ENCODE measurements at regions not wholly inside any gene's neighbourhood (a gene's known extent, or its start where the extent isn't known, plus 50 kb on each side); places are given as distances from the start of the nearest gene placed in this dataset.

GRCh38 chr10:108187408-108188012, 1023.0 kb upstream of the SORCS1 start:
- DNase-seq (ENCODE audit: insufficient read length, low spot score) (no peak), FAIRE-seq (no peak)
- TF ChIP-seq TAF1 (IDR thresholded peaks at IDR 0.05; ENCODE audit: low read depth, low read length) (no peak), PAX5 (IDR thresholded peaks at IDR 0.05; ENCODE audit: insufficient read depth, low read length, severe bottlenecking) (no peak), POLR2AphosphoS5 (IDR thresholded peaks at IDR 0.05; ENCODE audit: low read depth, low read length) (no peak), SPI1 (IDR thresholded peaks at IDR 0.05; ENCODE audit: low read depth, low read length) (no peak), POLR2A (IDR thresholded peaks at IDR 0.05; ENCODE audit: low read depth, low read length) (no peak)

GRCh38 chr10:108184114-108184513, 1019.6 kb upstream of the SORCS1 start:
- no peak for FAIRE-seq
- DNase-seq (ENCODE audit: insufficient read length, low spot score), result no peak
- TF ChIP-seq POLR2A (IDR thresholded peaks at IDR 0.05; ENCODE audit: low read depth, low read length), result no peak
- TF ChIP-seq PAX5 (IDR thresholded peaks at IDR 0.05; ENCODE audit: insufficient read depth, low read length, severe bottlenecking), result no peak
- no peak for TF ChIP-seq TAF1 (IDR thresholded peaks at IDR 0.05; ENCODE audit: low read depth, low read length)
- TF ChIP-seq SPI1 (IDR thresholded peaks at IDR 0.05; ENCODE audit: low read depth, low read length), result no peak
- TF ChIP-seq POLR2AphosphoS5 (IDR thresholded peaks at IDR 0.05; ENCODE audit: low read depth, low read length), result no peak
- TF ChIP-seq POU2F2 (IDR thresholded peaks at IDR 0.05; ENCODE audit: low read depth, low read length), result no peak

GRCh38 chr10:108180878-108181277, 1016.4 kb upstream of the SORCS1 start:
- DNase-seq (ENCODE audit: insufficient read length, low spot score) (no peak), FAIRE-seq (no peak)
- no peak for TF ChIP-seq POLR2AphosphoS5 (IDR thresholded peaks at IDR 0.05; ENCODE audit: low read depth, low read length)
- TF ChIP-seq TAF1 (IDR thresholded peaks at IDR 0.05; ENCODE audit: low read depth, low read length), result no peak
- no peak for TF ChIP-seq SPI1 (IDR thresholded peaks at IDR 0.05; ENCODE audit: low read depth, low read length)
- TF ChIP-seq POU2F2 (IDR thresholded peaks at IDR 0.05; ENCODE audit: low read depth, low read length), result no peak
- TF ChIP-seq PAX5 (IDR thresholded peaks at IDR 0.05; ENCODE audit: insufficient read depth, low read length, severe bottlenecking), result no peak
- no peak for TF ChIP-seq POLR2A (IDR thresholded peaks at IDR 0.05; ENCODE audit: low read depth, low read length)

- DNase-seq (ENCODE audit: insufficient read length, low spot score) (no peak), FAIRE-seq (no peak)
- TF ChIP-seq SPI1 (IDR thresholded peaks at IDR 0.05; ENCODE audit: low read depth, low read length) (no peak), POU2F2 (IDR thresholded peaks at IDR 0.05; ENCODE audit: low read depth, low read length) (no peak)
These were observed 1005.3 kb upstream of the SORCS1 start for GRCh38 chr10:108169846-108170245.

- TF ChIP-seq POLR2A (IDR thresholded peaks at IDR 0.05; ENCODE audit: low read depth, low read length), result no peak
- no peak for TF ChIP-seq SPI1 (IDR thresholded peaks at IDR 0.05; ENCODE audit: low read depth, low read length)
- TF ChIP-seq POU2F2 (IDR thresholded peaks at IDR 0.05; ENCODE audit: low read depth, low read length), result no peak
- no peak for TF ChIP-seq POLR2AphosphoS5 (IDR thresholded peaks at IDR 0.05; ENCODE audit: low read depth, low read length)
- no peak for TF ChIP-seq PAX5 (IDR thresholded peaks at IDR 0.05; ENCODE audit: insufficient read depth, low read length, severe bottlenecking)
- no peak for TF ChIP-seq TAF1 (IDR thresholded peaks at IDR 0.05; ENCODE audit: low read depth, low read length)
- DNase-seq (ENCODE audit: insufficient read length, low spot score) (no peak), FAIRE-seq (no peak)
These were observed 1003.3 kb upstream of the SORCS1 start for GRCh38 chr10:108167766-108168165.

GRCh38 chr10:108166401-108166800, 1001.9 kb upstream of the SORCS1 start:
- no peak for DNase-seq (ENCODE audit: insufficient read length, low spot score)
- FAIRE-seq, result no peak

GRCh38 chr10:108147346-108147745, 982.8 kb upstream of the SORCS1 start:
- no peak for DNase-seq (ENCODE audit: insufficient read length, low spot score)
- no peak for TF ChIP-seq POLR2AphosphoS5 (IDR thresholded peaks at IDR 0.05; ENCODE audit: low read depth, low read length)
- TF ChIP-seq TAF1 (IDR thresholded peaks at IDR 0.05; ENCODE audit: low read depth, low read length), result no peak
- no peak for TF ChIP-seq PAX5 (IDR thresholded peaks at IDR 0.05; ENCODE audit: insufficient read depth, low read length, severe bottlenecking)
- TF ChIP-seq SPI1 (IDR thresholded peaks at IDR 0.05; ENCODE audit: low read depth, low read length), result no peak
- no peak for TF ChIP-seq POU2F2 (IDR thresholded peaks at IDR 0.05; ENCODE audit: low read depth, low read length)
- no peak for TF ChIP-seq POLR2A (IDR thresholded peaks at IDR 0.05; ENCODE audit: low read depth, low read length)
- no peak for FAIRE-seq

More at GRCh38 chr10:108166401-108166800, 1001.9 kb upstream of the SORCS1 start:
- TF ChIP-seq POU2F2 (IDR thresholded peaks at IDR 0.05; ENCODE audit: low read depth, low read length) (no peak), TAF1 (IDR thresholded peaks at IDR 0.05; ENCODE audit: low read depth, low read length) (no peak)

GRCh38 chr10:108141064-108141463, 976.6 kb upstream of the SORCS1 start:
- TF ChIP-seq POU2F2 (IDR thresholded peaks at IDR 0.05; ENCODE audit: low read depth, low read length) (no peak), TAF1 (IDR thresholded peaks at IDR 0.05; ENCODE audit: low read depth, low read length) (no peak), POLR2AphosphoS5 (IDR thresholded peaks at IDR 0.05; ENCODE audit: low read depth, low read length) (no peak), SPI1 (IDR thresholded peaks at IDR 0.05; ENCODE audit: low read depth, low read length) (no peak), POLR2A (IDR thresholded peaks at IDR 0.05; ENCODE audit: low read depth, low read length) (no peak), PAX5 (IDR thresholded peaks at IDR 0.05; ENCODE audit: insufficient read depth, low read length, severe bottlenecking) (no peak)
- no peak for FAIRE-seq
- DNase-seq (ENCODE audit: insufficient read length, low spot score), result no peak

GRCh38 chr10:108132303-108132702, 967.8 kb upstream of the SORCS1 start:
- TF ChIP-seq SPI1 (IDR thresholded peaks at IDR 0.05; ENCODE audit: low read depth, low read length) (no peak), POU2F2 (IDR thresholded peaks at IDR 0.05; ENCODE audit: low read depth, low read length) (no peak), POLR2A (IDR thresholded peaks at IDR 0.05; ENCODE audit: low read depth, low read length) (no peak), POLR2AphosphoS5 (IDR thresholded peaks at IDR 0.05; ENCODE audit: low read depth, low read length) (no peak), TAF1 (IDR thresholded peaks at IDR 0.05; ENCODE audit: low read depth, low read length) (no peak), PAX5 (IDR thresholded peaks at IDR 0.05; ENCODE audit: insufficient read depth, low read length, severe bottlenecking) (no peak)
- no peak for FAIRE-seq
- DNase-seq (ENCODE audit: insufficient read length, low spot score), result no peak

GRCh38 chr10:108130575-108130974, 966.1 kb upstream of the SORCS1 start:
- TF ChIP-seq POLR2A (IDR thresholded peaks at IDR 0.05; ENCODE audit: low read depth, low read length), result no peak
- TF ChIP-seq SPI1 (IDR thresholded peaks at IDR 0.05; ENCODE audit: low read depth, low read length), result no peak
- no peak for TF ChIP-seq PAX5 (IDR thresholded peaks at IDR 0.05; ENCODE audit: insufficient read depth, low read length, severe bottlenecking)
- TF ChIP-seq TAF1 (IDR thresholded peaks at IDR 0.05; ENCODE audit: low read depth, low read length), result no peak
- TF ChIP-seq POU2F2 (IDR thresholded peaks at IDR 0.05; ENCODE audit: low read depth, low read length), result no peak
- no peak for TF ChIP-seq POLR2AphosphoS5 (IDR thresholded peaks at IDR 0.05; ENCODE audit: low read depth, low read length)
- FAIRE-seq (no peak), DNase-seq (ENCODE audit: insufficient read length, low spot score) (no peak)
